CD4-positive, alpha-beta T cell treated with Interleukin-12 subunit alpha and Interleukin-12 subunit beta, for 1 hour (primary cell): ENCODE measurements at regions not wholly inside any gene's neighbourhood (a gene's known extent, or its start where the extent isn't known, plus 50 kb on each side); places are given as distances from the start of the nearest gene placed in this dataset.
"Not testable (repeated sequence)": the region's sequence is repeated elsewhere in the genome, so short reads cannot be mapped to it uniquely, and the experiment has no call there.

ENCODE experiments used
- DNase-seq: peaks from one replicate; pipeline ENCODE4 v3.0.0-alpha.2; 2020

GRCh38 chr2:147172493-147173188, 672.2 kb upstream of the ACVR2A start:
- no peak for DNase-seq

- no peak for DNase-seq
These were observed 672.9 kb upstream of the ACVR2A start for GRCh38 chr2:147171941-147172340.

GRCh38 chr2:147170932-147171331, 673.9 kb upstream of the ACVR2A start:
- no peak for DNase-seq

GRCh38 chr2:147165697-147166382, 679.0 kb upstream of the ACVR2A start:
- no peak for DNase-seq

GRCh38 chr2:147164563-147164962, 680.3 kb upstream of the ACVR2A start:
- no peak for DNase-seq

- no peak for DNase-seq
These were observed 683.1 kb upstream of the ACVR2A start for GRCh38 chr2:147161746-147162145.

GRCh38 chr2:147156970-147157369, 687.9 kb upstream of the ACVR2A start:
- DNase-seq: no peak

GRCh38 chr2:147150241-147150635, 694.6 kb upstream of the ACVR2A start:
- DNase-seq: no peak

- DNase-seq: no peak
These were observed 695.1 kb upstream of the ACVR2A start for GRCh38 chr2:147149575-147150240.

- no peak for DNase-seq
These were observed 697.0 kb upstream of the ACVR2A start for GRCh38 chr2:147147802-147148201.

- no peak for DNase-seq
These were observed 702.9 kb upstream of the ACVR2A start for GRCh38 chr2:147141930-147142329.

- DNase-seq: not testable (repeated sequence)
These were observed 705.1 kb upstream of the ACVR2A start for GRCh38 chr2:147139732-147140131.

- DNase-seq: no peak
These were observed 707.1 kb upstream of the ACVR2A start for GRCh38 chr2:147137711-147138110.

GRCh38 chr2:147135376-147135775, 709.5 kb upstream of the ACVR2A start:
- DNase-seq: no peak

- DNase-seq: no peak
These were observed 711.4 kb upstream of the ACVR2A start for GRCh38 chr2:147133286-147133908.

GRCh38 chr2:147125145-147125544, 719.7 kb upstream of the ACVR2A start:
- no peak for DNase-seq

GRCh38 chr2:147122944-147123343, 721.9 kb upstream of the ACVR2A start:
- DNase-seq: no peak

GRCh38 chr2:147110962-147111361, 733.9 kb upstream of the ACVR2A start:
- no peak for DNase-seq

- no peak for DNase-seq
These were observed 734.5 kb upstream of the ACVR2A start for GRCh38 chr2:147110317-147110716.

GRCh38 chr2:147109291-147109690, 735.5 kb upstream of the ACVR2A start:
- no peak for DNase-seq

GRCh38 chr2:147108548-147108947, 736.3 kb upstream of the ACVR2A start:
- no peak for DNase-seq

GRCh38 chr2:147101941-147102790, 742.7 kb upstream of the ACVR2A start:
- no peak for DNase-seq
